GM12864 (cell line): ENCODE measurements at regions not wholly inside any gene's neighbourhood (a gene's known extent, or its start where the extent isn't known, plus 50 kb on each side); places are given as distances from the start of the nearest gene placed in this dataset.

ENCODE experiments used
- DNase-seq: peaks from one replicate; pipeline ENCODE4 v3.0.0-alpha.2; 2011; ENCODE audit warnings: low read depth
- H3K4me3 ChIP-seq: 2 replicates; pipeline ENCODE4 v1.5.1; 2011; ENCODE audit warnings: mild to moderate bottlenecking, low read depth, low read length, control low read depth
- CTCF ChIP-seq: IDR thresholded peaks from 2 replicates; pipeline ENCODE4 v1.5.1; 2011; ENCODE audit warnings: low read depth, mild to moderate bottlenecking, moderate library complexity, low read length, control low read depth, inconsistent platforms; ENCODE audit errors: missing control alignments

DNA sequence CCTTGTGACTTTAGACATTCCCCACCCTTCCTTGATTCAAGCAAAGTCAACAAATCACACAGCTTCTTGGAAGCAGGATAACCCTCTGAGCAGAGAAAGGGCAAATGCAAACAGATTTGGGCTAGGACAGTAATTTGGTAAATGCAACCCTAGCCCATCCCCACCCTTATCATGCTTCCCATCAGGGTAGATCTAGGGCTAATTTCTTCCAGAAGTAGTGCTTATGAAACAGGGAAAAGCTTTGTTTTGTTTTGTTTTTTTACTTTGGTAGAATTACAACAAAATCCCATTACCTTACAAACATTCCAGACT, 525.1 kb upstream of the NOX3 start:
- no peak for DNase-seq
- H3K4me3 ChIP-seq = no peak overlapping the region
- no peak for TF ChIP-seq CTCF

GRCh38 chr6:155980014-155980767, 524.6 kb upstream of the NOX3 start:
- no peak for TF ChIP-seq CTCF
- no peak for DNase-seq
- no peak overlapping the region for H3K4me3 ChIP-seq

GRCh38 chr6:155975506-155975905, 519.9 kb upstream of the NOX3 start:
- no peak for DNase-seq
- no peak overlapping the region for H3K4me3 ChIP-seq
- no peak for TF ChIP-seq CTCF

DNA sequence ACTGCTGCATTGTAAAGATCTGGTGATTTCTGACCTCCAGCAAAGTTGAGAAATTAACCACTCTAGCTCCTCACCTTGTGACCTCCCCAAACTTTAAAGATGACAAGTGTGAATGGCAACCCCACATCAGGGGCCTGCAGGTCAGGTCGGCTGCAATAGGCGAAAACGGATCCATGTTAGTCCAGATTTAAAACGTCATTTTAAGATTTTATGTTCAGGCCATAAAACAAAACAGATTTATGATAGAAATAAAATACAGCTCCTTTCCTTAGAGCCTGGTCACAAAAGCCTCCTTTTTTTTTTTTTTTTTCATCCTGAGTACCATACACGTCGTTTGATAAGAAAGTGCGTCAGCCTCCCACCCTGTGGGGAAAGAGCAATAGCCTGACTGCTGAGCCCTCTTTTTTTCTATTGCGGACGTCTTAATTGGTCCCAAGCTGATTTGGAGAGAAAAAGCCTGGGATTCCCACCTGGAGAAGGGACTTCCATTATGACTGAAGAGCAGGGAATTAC, 519.2 kb upstream of the NOX3 start:
- DNase-seq = no peak
- TF ChIP-seq CTCF = no peak

DNA sequence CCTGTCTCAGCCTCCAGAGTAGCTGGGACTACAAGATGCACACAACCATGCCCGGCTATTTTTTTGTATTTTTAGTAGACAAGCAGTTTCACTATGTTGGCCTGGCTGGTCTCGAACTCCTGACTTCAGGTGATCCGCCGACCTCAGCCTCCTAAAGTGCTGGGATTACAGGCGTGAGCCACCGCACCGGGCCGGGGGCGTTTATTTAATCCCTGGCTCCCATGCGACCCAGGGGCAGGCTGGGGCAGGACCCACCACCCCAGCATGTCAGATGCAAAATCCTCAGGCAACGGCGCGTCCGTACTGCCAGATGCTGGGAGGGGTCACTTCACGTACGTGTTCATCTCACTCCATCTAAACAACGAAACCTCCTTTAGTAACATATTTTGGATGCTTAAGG, 518.7 kb upstream of the NOX3 start:
- no peak for DNase-seq
- TF ChIP-seq CTCF = no peak
- no peak overlapping the region for H3K4me3 ChIP-seq

More for the DNA sequence above, 519.2 kb upstream of the NOX3 start:
- H3K4me3 ChIP-seq = no peak overlapping the region

- no peak for TF ChIP-seq CTCF
- no peak overlapping the region for H3K4me3 ChIP-seq
Observed at GRCh38 chr6:155970876-155971708, 515.5 kb upstream of the NOX3 start.

More at GRCh38 chr6:155970876-155971708, 515.5 kb upstream of the NOX3 start:
- DNase-seq = no peak
